ENCODE measurements at regions not wholly inside any gene's neighbourhood (a gene's known extent, or its start where the extent isn't known, plus 50 kb on each side); places are given as distances from the start of the nearest gene placed in this dataset.

DNA sequence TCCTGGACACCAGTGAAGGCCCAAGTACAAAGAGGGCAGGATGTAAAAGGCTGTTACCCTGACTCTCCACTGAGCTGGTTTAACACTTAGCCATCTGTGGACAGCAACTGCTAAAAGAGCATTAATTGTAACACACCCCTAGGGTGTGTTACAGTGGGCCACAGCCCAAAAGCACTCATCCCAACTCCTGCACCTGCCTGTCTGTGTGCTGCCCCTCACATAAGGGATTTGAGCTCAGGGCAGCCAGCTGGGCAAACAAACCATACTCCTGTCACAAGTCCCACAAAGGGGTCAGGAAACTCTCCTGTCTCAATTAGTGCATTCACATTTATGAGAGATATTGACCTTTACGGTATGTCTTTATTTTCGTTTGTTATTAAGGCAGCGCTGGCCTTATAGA, 833.1 kb upstream of the NXPH2 start:
- TF ChIP-seq, protein P1, sequence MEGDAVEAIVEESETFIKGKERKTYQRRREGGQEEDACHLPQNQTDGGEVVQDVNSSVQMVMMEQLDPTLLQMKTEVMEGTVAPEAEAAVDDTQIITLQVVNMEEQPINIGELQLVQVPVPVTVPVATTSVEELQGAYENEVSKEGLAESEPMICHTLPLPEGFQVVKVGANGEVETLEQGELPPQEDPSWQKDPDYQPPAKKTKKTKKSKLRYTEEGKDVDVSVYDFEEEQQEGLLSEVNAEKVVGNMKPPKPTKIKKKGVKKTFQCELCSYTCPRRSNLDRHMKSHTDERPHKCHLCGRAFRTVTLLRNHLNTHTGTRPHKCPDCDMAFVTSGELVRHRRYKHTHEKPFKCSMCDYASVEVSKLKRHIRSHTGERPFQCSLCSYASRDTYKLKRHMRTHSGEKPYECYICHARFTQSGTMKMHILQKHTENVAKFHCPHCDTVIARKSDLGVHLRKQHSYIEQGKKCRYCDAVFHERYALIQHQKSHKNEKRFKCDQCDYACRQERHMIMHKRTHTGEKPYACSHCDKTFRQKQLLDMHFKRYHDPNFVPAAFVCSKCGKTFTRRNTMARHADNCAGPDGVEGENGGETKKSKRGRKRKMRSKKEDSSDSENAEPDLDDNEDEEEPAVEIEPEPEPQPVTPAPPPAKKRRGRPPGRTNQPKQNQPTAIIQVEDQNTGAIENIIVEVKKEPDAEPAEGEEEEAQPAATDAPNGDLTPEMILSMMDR (conservative IDR thresholded peaks at IDR 0.05), result no peak
- no peak for TF ChIP-seq ZFX (IDR thresholded peaks at IDR 0.05)
